ENCODE measurements at regions not wholly inside any gene's neighbourhood (a gene's known extent, or its start where the extent isn't known, plus 50 kb on each side); places are given as distances from the start of the nearest gene placed in this dataset.
"Not testable (repeated sequence)": the region's sequence is repeated elsewhere in the genome, so short reads cannot be mapped to it uniquely, and the experiment has no call there.

DNA sequence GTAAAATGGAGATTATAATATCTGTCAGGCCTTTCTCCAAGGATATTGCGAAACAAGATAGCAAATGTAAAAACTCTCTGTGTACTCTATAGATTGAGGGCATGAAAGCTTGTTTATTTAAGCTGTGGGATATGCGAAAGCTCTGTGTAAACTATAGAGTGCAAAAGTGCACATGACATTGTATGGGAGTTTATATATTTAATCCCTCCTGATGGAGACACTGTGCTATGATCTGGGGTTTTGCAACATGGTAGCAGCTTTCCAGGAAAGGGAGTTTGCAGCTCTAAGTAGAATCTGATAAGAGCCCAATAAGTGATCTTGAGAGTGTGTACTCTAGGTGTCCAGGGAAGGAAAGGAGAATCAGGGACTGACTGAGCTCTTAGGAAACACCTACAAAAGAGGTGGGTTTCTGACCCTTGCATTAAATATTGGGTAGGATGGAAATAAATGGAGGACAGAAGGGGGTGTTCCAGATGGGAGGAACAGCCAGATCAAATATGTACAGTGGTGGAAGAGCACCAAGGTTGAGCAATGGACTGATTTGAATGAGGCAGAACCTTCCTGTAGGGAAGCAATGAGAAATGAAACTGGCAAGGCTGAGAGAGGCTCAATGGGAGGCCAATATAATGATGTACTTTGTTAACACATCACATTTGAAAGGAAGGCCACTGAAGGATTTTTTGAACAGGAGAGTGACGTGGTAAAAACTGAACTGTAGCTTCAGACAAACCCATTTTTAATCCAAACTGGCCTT is 450.1 kb downstream of the GJA1 start:
- peak; percentile 76 for DNase-seq

DNA sequence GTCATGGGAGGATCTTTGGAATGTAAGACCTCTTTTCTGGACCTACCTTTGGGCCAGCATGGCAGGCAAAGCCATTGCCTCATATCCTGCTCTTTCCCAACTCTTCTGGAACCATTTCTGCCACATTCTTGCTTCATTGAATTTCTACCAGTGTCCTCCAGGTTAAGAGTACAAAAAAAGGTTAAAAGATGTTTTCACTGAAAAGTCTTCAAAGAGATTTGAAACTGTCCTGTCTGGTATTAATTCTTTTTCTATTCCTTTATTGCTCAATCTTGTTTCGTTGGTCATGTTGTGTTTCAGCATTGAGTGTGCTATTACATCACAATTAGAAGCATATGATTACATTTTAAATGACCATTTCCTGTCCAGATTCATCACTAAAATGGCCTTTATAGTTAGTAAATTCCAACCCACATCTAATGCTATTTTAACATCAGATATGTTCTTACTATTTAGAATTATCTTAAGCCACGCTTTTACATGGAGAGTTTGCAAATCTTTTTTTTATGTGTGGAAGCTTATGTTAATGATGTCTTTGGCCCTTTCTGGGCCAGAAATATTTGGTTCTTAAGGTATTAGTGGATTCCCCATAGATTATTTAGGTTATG is 450.9 kb downstream of the GJA1 start:
- DNase-seq: peak; percentile 10

DNA sequence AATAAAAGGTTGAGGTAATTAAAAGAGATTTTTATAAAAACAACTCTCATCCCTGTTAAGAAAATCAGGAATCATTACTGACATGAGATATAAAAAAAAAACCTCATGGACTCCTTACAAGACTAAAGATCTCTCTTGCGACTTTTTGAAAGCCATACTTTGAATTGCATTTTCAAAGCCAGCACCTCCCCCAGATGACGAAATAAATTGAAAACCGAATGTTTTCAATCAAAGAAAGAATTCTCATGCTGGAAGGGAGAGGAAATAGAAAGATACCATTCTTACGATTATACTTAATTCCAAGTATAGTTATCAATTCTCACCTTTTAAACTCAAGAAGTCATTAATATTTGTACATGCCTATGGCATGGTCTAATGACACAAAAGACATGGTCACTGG is 452.3 kb downstream of the GJA1 start:
- no peak for DNase-seq

DNA sequence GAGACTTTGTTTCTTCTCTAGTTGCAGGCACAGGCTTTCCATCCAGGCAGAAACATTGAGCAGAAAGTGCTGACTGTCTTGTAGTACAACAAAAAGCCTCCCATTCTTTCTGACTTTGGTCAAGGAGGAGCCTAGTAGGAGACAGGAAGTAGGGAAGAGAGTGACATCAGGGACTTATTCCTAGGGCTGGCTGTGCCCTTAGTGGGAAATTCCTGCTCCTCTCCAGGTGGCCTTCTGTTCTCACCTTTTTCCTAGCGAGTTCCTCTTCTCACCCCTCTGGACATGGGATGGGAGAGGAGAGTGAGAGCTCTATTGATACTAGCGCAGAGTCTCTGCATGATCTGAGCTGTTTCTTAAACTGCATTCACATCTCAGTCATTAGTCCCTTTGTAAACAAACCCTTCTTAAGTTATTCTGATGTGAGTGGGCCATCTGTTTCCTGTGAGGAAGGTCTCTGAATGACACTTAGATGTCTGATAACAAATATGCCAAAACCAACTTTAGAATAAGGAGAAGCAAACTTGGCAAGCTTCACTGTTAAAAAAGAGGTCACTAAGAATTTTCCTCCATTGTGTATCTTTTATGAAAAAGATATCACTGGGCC is 455.0 kb downstream of the GJA1 start:
- DNase-seq: peak; percentile 14

DNA sequence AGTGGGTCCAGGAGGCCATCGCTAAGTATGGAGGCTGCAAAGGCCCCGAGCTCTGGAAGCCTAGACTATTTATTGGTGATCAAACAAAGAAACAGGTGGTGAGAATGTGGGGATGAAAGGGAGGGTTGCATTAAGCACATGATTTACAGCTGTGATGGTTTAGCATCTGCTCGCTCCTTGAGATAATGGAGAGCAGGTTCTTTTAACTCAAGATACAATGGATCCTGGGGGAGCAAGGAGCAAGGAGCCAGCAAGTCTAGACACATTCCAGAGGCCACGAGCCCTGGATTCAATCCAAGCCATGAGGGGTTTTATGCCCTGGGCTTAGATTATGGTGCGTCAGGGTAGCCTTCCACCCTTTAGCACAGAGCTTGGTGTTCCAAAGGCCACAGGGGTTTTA is 460.3 kb downstream of the GJA1 start:
- not testable (repeated sequence) for DNase-seq

DNA sequence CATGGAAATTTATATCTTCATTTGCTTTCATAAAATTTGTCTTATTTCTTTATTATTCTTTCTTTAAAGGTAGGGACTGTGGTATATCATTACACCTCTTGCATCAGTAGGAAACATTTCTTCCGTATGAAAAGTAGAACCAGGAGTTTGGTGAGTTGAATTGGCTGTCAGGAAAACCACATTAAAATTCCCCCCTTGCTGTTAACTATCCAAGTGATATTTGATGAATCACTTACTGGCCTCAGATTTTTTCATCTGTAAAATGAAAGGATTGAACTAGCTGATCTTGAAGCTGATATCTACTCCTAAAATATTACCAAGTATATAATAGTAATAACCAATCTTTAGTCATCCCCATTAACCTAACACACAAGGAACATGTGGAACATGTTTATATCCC is 460.9 kb downstream of the GJA1 start:
- no peak for DNase-seq

DNA sequence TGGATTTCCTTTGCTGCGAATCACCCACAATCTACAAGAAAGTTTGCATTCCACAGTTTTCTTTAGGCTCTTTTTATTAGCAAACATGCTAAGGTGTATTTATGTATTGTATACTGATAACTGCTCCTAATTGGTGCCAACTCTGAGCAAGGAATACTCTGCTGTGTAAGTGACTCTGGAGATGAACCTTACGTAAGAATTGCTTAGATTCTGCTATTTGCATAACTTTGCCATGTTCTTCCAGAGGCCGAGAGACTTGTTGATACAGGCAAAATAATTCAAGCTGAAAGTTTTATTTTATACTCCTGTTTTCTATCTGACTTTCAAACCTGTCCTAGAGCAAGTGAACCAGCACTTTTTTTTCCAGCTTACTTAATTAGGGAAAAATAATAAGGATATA is 461.3 kb downstream of the GJA1 start:
- DNase-seq: no peak

DNA sequence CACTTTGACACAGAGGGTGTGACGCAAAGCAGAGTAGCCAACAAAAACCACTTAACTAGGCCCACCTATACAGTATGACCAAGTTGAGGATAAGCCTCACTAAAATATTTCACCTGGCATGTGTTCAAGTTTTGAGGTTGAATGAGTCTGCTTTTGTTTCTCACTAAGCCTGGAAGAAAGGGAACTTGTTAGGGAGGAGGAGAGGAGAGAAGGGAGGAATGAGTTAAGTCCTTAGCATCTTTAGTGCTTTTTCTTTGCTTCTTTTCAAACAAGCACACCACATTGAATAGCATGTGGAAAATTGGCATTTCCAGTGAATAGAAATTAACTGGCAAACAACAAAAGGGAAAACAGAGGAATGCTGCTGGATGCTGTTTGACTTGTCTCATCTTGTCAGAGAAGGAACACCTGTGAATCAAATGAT is 461.9 kb downstream of the GJA1 start:
- DNase-seq: no peak

DNA sequence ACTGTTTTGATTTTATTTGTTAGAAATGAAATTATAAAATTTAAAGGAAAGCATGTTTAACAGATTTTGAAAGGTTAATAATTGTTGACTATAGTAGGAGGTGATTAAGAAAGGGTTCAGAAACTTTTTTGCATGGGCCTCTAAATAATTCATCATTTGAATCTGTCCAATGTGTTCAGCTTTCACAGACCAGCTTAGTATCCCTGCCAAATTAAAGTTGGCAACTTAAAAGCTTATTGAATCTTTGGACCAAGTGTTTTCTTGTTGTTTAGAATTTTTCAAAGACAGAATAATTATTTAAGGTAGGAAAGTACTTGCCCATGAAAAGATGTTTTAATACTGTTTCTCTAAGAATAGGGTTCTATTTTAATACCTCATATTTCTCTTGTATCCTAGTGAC is 466.0 kb downstream of the GJA1 start:
- DNase-seq: no peak

DNA sequence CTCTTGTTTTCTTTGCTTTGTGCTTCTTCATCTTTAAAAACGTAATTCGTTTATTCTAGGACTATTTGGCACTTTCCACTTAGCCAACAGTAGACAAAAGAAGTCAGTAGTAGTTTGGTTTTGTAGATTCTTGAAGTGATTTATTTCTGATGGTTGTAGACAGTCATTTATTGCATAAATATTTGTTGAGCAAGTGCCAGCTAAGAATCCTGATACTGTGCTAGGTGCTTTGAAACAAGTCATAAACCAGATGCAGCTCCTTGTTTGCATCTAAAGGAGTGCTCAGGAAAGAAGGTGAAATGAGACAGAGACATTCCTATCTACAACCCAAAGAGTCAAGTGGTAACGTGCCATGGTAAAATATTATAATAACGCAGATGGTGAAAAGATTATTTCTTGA is 469.1 kb downstream of the GJA1 start:
- DNase-seq: no peak

DNA sequence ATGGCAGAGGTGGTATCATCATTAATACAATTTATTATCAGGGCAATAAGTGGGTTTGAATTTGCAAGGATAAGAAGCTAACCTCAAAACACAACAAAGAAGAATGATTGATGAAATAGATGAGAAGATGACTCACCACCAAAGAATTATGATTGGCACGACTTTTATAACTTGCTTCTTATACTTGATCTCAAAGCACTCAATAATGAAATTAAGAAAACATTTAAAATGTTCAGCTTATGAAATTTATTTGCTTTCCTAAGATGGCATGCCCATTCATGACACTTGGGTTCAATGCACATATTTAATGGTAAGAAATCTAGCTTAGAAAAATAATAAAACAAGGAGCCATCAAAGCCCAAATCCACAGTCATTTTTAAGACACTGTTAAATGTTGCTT is 477.5 kb downstream of the GJA1 start:
- DNase-seq: no peak

DNA sequence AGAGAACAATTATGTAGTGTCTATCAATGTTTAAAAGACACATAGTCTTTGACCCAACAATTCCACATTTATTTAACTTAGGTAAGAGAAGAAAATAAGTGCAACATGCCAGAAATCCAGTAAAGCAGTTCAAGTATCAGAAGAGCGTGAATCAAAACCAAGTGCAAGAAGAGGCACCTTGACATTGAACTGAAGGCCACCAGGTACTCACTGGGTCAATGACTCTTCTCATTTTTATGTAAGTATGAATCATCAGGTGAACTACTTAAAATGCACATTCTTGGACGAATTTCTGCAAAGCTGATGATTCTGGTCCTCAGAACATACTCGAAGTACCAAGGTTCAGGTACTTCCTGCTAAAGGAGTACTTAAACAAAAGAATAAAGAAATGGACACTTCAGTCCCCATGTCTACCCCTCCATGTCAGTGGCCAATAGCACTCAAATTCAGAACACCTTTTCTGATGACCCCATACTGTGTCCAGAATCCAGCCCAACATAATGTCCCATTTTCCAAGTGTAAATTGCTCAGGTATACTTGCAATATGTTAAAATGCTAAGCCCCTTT is 481.9 kb downstream of the GJA1 start:
- no peak for DNase-seq

DNA sequence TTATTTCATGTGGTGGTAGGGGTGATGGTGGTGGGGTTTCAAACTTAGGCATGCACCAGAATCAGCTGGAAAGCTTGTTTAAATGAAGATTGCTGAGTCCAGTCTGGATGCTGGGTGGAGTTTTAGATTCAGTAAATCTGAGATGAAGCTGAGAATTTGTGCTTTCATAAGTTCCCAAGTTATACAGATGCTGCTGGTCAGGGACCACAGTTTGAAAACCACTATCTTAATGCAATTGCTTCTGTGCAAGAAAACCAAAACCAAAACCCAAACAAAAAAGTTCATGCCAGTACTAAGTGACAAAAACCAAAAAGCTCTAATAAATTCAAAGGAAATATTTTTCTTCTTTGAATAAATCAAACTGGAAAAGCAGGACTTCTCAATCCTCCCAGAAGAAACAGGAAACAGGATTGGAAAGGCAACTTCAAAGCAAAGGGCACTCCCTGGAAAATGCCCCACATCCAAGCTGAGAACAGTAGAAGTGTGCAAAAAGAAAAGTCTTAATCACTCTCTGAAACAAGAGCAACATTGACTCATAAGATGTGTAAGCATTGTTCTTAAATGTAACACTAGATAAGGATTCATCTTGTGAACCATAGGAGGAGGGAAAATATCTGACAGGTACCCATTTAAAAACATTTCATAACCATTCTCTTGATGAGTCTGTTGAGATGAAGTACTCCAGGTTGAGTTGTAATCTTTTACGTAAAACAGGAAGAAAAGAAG is 481.5 kb upstream of the HSF2 start:
- DNase-seq: no peak

DNA sequence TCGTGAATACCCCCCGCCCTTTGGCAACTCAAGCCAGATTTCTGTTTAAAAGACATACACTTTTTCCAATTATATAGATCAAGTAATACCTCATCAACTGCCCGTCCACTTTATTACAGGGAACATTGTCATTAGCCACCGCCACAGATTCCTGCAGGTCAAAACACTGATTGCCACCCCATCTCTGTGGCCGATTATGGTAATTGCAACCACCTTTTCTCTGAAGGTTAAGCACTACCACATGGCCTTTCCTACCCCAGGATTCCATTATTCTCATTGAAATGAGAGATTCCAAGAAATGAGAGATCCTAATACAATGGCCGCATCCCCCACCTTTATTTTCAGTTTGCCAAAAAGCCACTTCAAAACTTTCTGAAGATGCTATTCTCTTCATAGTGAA is 478.8 kb upstream of the HSF2 start:
- DNase-seq: no peak

DNA sequence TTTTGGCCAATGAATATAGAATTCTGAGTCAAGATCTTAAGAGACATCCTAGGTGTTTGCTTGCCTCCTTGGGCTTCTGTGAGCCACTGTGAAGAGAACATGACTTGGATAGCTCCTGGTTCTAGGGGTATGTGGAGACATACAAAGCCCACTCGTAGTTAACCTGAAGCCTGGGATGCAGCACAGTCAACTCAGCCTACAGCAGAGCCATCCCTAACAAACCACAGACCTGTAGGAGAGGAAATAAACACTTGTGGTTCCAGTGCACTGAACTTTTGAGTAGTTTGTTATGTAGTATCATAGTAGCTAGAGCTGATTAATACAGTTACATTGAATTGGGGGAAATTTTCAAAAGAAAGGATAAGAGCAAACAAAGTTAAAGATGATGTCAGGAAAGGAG is 474.4 kb upstream of the HSF2 start:
- DNase-seq: no peak

DNA sequence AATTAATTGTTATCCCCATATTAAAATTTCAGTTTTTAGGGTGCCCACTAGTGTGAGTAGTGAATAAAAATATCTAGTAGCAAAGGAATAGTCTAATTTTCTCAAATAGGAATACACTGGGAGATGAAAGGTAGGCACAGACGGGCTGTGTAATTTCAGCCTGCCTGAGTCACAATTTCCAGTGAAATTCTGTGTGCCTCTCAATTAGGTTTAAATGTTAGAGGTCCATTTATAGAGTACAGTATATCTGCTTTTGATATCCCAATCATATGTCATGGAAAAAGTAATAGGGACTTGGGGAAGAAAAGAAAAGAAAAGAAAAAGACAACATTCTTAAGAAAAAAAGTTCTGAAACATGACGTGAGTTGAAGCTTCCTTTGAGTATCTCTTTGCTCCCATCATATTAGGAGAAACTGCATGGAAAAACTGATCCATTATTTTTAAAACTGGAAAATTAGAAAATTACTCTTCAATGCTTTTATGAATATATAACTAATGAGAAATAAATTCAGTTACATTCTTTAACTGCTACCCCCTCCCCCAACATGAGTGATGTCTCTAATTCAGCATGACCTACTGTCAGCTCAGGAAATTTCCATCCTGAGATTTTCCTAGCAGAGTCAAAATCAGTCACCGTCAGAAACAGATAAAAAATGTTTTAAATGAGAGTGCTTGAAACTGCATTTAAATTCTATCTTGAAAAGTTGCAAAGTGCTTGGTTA is 473.8 kb upstream of the HSF2 start:
- no peak for DNase-seq

DNA sequence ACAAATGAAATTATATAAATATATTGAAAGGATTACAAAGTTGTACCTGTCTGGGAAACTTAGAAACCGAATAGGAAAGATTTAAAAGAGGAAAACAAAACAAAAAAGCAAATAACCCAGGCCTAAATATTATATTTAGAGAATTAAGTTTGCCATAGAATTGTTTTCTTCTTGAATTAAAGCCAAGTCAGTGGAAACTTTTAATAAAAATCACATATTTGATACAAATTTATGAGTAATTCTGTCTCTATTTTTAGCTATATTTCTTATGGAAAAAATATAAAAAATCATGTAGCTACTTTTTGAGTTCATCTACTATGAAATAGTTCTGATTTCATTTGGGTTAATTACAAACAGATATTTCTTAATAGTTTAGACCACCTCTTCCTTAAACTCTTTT is 470.2 kb upstream of the HSF2 start:
- DNase-seq: no peak

DNA sequence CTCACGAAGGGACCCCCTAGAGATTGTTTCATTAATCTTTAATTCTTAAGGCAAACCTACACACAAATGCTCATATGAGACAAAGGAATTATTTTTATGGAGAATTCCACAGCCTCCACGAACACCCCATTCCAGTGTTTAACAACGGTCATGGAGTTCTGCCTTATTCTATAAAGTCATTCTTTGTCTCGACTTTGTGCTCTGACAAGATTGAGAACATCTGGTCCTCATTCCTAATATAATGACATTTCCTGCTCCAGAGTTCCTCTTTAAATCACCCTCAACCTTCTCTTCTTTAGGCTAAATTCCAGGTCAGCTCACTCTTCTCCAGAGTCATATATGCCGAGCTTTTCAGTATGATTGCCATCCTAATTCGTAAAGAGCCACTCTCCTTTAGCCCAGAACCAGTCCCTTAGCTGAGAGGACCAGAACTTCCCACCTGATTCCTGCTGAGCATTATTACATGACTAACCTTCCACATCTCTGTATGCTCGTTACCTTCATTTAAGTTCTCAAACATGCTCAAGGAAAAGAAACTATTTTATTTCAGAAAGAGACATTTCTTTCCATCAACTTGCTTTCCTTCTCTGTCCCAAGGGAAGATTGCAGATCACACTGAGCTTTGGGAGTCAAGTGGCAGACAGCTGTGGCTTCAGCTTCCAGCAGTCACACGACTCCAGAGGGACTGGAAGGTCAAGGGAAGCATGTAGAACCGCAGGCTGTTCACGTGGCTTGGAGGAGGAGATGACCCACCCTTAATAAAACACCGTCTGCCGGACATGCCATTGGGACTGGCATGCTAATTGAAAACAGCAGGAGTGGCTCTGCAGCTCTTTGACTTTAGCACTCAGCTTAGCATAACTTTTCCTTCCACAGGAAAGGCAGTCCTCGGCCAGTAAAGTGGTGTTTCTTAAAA is 467.1 kb upstream of the HSF2 start:
- DNase-seq: peak; percentile 21

DNA sequence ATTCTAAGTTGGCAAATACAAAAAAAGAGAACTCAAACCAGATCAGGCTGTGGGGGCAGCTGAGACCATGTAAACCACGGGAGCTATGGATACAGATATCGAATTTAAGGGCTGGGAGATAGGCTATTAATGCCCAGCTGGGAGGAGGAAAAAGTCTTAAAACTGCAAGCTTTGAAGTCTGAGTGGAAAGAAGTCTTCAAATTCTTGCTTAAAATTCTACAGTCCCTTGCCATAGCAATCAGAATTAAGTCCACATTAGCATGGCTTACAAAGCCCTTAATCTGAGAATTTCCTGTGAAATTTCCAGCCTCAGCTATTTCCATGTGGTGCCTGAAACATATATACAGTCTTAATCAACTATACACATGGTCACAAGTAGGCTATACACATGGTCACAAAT is 465.0 kb upstream of the HSF2 start:
- DNase-seq: peak; percentile 19

DNA sequence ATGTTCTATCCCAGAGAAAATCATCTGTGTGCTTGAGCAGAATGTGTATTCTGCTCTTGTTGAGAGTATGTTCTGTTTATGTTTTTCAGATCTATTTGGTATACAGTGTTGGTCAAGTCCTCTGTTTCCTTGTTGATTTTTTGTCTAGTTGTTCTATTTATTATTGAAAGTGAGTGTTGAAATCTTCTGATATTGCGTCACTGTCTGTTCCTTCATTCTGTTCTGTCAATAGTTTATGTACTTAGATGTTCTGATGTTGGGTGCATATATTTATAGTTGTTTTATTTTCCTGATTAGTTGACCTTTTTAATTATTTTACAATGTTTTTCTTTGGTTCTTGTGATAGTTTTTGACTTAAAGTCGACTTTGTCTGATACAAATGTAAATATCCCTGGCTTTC is 458.7 kb upstream of the HSF2 start:
- no peak for DNase-seq

DNA sequence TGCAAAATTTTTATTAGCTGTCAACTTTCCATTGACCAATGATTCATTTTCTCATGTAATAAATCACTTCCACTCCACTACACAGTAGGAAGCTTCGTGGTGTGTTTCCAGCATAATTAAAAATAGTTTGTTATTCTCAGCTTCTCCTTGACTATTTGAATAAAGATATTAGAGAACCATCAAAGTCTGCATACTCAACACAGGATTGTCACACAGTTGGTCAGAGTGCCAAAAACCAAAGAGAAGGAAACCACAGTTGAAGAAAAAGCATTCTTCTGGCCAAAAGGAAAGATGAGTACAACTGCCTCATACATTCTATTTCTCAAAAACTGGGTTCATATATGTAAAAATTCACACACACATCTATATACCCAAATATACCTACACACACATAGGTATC is 455.1 kb upstream of the HSF2 start:
- no peak for DNase-seq

DNA sequence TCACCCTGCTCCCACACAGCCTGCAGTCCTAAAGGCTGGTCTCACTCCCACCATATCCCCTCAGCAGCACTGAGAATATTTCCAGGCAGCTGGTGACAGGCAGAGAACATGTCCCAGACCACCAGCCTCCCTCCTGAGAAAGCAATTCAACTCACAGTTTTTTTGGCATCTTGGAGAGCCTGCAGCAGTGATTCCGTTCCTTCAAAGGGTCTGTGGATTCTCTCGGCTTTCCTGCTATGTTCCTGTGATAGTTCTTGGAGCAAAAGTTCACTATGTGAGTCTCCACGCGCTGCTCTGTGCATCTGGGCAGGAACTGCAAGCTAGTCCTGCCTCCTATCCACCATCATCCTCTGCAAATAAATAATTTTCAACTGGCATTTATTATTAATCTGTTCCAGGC is 448.3 kb upstream of the HSF2 start:
- no peak for DNase-seq

All from OCI-M1 (cell line).